Neural progenitor cell (in vitro differentiated cells): ENCODE measurements at regions not wholly inside any gene's neighbourhood (a gene's known extent, or its start where the extent isn't known, plus 50 kb on each side); places are given as distances from the start of the nearest gene placed in this dataset.
A peak's percentile ranks its signal among the peaks of the same experiment; 100 is the strongest.

Source experiments
- DNase-seq: peaks from one replicate; pipeline ENCODE4 v3.0.0-alpha.2; 2016; ENCODE audit warnings: low spot score
- H2AFZ ChIP-seq: fragments of 200-600 bp; sonication (generic); replicated peaks from 2 replicates; pipeline ENCODE4 v1.6.1; 2016; ENCODE audit warnings: antibody characterized with exemption
- H3F3A ChIP-seq: fragments of 200-600 bp; sonication (generic); 2 replicates; pipeline ENCODE4 v1.6.1; 2016; ENCODE audit warnings: antibody characterized with exemption, low read depth
- H3K27ac ChIP-seq: fragments of 200-600 bp; sonication (generic); 2 replicates; pipeline ENCODE4 v1.5.1; 2016; ENCODE audit warnings: mild to moderate bottlenecking
- H3K27me3 ChIP-seq: fragments of 200-600 bp; sonication (generic); 2 replicates; pipeline ENCODE4 v1.6.1; 2016; ENCODE audit warnings: mild to moderate bottlenecking, moderate library complexity
- H3K36me3 ChIP-seq: fragments of 200-600 bp; sonication (generic); 2 replicates; pipeline ENCODE4 v1.5.1; 2016
- H3K4me1 ChIP-seq: fragments of 200-600 bp; sonication (generic); 2 replicates; pipeline ENCODE4 v1.6.1; 2016; ENCODE audit warnings: mixed run types
- H3K4me2 ChIP-seq: fragments of 200-600 bp; sonication (generic); 2 replicates; pipeline ENCODE4 v1.6.1; 2016
- H3K4me3 ChIP-seq: fragments of 200-600 bp; sonication (generic); 2 replicates; pipeline ENCODE4 v1.5.1; 2016
- H3K79me2 ChIP-seq: fragments of 200-600 bp; sonication (generic); 2 replicates; pipeline ENCODE4 v1.6.1; 2016; ENCODE audit warnings: low read depth
- H3K9ac ChIP-seq: fragments of 200-600 bp; sonication (generic); 2 replicates; pipeline ENCODE4 v1.6.1; 2016
- H3K9me3 ChIP-seq: fragments of 200-600 bp; sonication (generic); 2 replicates; pipeline ENCODE4 v1.5.1; 2016; ENCODE audit warnings: low read depth
- H4K20me1 ChIP-seq: fragments of 200-600 bp; sonication (generic); 2 replicates; pipeline ENCODE4 v1.6.1; 2016; ENCODE audit warnings: low read depth
- H3K27ac Mint-ChIP-seq: 3 replicates; pipeline ENCODE4 v1.8.0; 2021; ENCODE audit warnings: mixed read lengths
- H3K27me3 Mint-ChIP-seq: 2 replicates; pipeline ENCODE4 v1.8.0; 2022; ENCODE audit warnings: low read depth, mild to moderate bottlenecking, inconsistent platforms, moderate library complexity, mixed read lengths; ENCODE audit not compliant: insufficient read depth
- H3K36me3 Mint-ChIP-seq: 3 replicates; pipeline ENCODE4 v1.8.0; 2021; ENCODE audit warnings: mixed read lengths
- H3K4me1 Mint-ChIP-seq: 3 replicates; pipeline ENCODE4 v1.8.0; 2021; ENCODE audit warnings: mixed read lengths
- H3K4me3 Mint-ChIP-seq: 3 replicates; pipeline ENCODE4 v1.8.0; 2021; ENCODE audit warnings: mild to moderate bottlenecking, moderate library complexity, mixed read lengths
- H3K9me3 Mint-ChIP-seq: 3 replicates; pipeline ENCODE4 v1.8.0; 2020; ENCODE audit warnings: mixed read lengths
- CTCF ChIP-seq: fragments of 200-600 bp; sonication (generic); IDR thresholded peaks from 2 replicates; pipeline ENCODE4 v1.5.1; 2017; ENCODE audit warnings: antibody characterized with exemption, mild to moderate bottlenecking
- EZH2 ChIP-seq: fragments of 200-600 bp; sonication (generic); IDR thresholded peaks from 2 replicates; pipeline ENCODE4 v1.6.1; 2017; ENCODE audit warnings: antibody characterized with exemption, mild to moderate bottlenecking, moderate library complexity
- EZH2phosphoT487 ChIP-seq: fragments of 200-600 bp; sonication (generic); IDR thresholded peaks from 2 replicates; pipeline ENCODE4 v1.6.1; 2017; ENCODE audit warnings: antibody characterized with exemption

GRCh38 chr15:95928822-95929221 lies 401.7 kb upstream of the NR2F2 start:
- no peak overlapping the region for H3K4me2 ChIP-seq
- H3K27ac Mint-ChIP-seq, result no peak overlapping the region

GRCh38 chr15:95929232-95929846 lies 401.2 kb upstream of the NR2F2 start:
- Mint-ChIP-seq H3K36me3 (peaks cover 6% of the 10 kb centered on the region), H3K27me3 (peaks cover 10% of the 10 kb centered on the region), H3K4me1 (peaks cover 16% of the 10 kb centered on the region), H3K27ac (peak overlapping the region; percentile 86), H3K4me3 (no peak overlapping the region), H3K9me3 (peaks cover 12% of the 10 kb centered on the region)
- H3K36me3 ChIP-seq, result no peaks in the 10 kb centered on the region
- peak overlapping the region; percentile 29 for H3K4me2 ChIP-seq
- no peaks in the 10 kb centered on the region for H3K27me3 ChIP-seq
- no peaks in the 10 kb centered on the region for H3F3A ChIP-seq
- peak overlapping the region; percentile 88 for H2AFZ ChIP-seq
- H3K4me1 ChIP-seq, result peaks cover 13% of the 10 kb centered on the region
- no peak overlapping the region for H3K4me3 ChIP-seq
- TF ChIP-seq EZH2, result no peak
- TF ChIP-seq EZH2phosphoT487, result no peak
- TF ChIP-seq CTCF, result no peak
- no peak overlapping the region for H3K27ac ChIP-seq
- H3K79me2 ChIP-seq, result no peaks in the 10 kb centered on the region
- no peak overlapping the region for H3K9ac ChIP-seq
- no peak for DNase-seq
- no peaks in the 10 kb centered on the region for H3K9me3 ChIP-seq
- no peaks in the 10 kb centered on the region for H4K20me1 ChIP-seq

More at GRCh38 chr15:95928822-95929221, 401.7 kb upstream of the NR2F2 start:
- no peak for DNase-seq
- Histone ChIP-seq H3F3A (no peaks in the 10 kb centered on the region), H3K4me1 (peaks cover 13% of the 10 kb centered on the region), H4K20me1 (no peaks in the 10 kb centered on the region), H3K27me3 (no peaks in the 10 kb centered on the region), H3K9me3 (no peaks in the 10 kb centered on the region), H2AFZ (no peak overlapping the region), H3K9ac (no peak overlapping the region), H3K27ac (no peak overlapping the region), H3K79me2 (no peaks in the 10 kb centered on the region), H3K4me3 (no peak overlapping the region), H3K36me3 (no peaks in the 10 kb centered on the region)
- peaks cover 7% of the 10 kb centered on the region for H3K9me3 Mint-ChIP-seq
- peaks cover 16% of the 10 kb centered on the region for H3K4me1 Mint-ChIP-seq
- peaks cover 5% of the 10 kb centered on the region for H3K27me3 Mint-ChIP-seq
- H3K4me3 Mint-ChIP-seq, result no peak overlapping the region
- peaks cover under 1% of the 10 kb centered on the region for H3K36me3 Mint-ChIP-seq
- TF ChIP-seq CTCF, result no peak
- TF ChIP-seq EZH2phosphoT487, result no peak
- TF ChIP-seq EZH2, result no peak

- DNase-seq, result no peak
- peak overlapping the region; percentile 5 for H3K27ac Mint-ChIP-seq
Measured at GRCh38 chr15:95930659-95931375, 399.7 kb upstream of the NR2F2 start.

More at GRCh38 chr15:95930659-95931375, 399.7 kb upstream of the NR2F2 start:
- H3K27me3 ChIP-seq, result no peaks in the 10 kb centered on the region
- Mint-ChIP-seq H3K9me3 (peaks cover 15% of the 10 kb centered on the region), H3K4me1 (peaks cover 16% of the 10 kb centered on the region), H3K27me3 (peaks cover 12% of the 10 kb centered on the region), H3K4me3 (no peak overlapping the region), H3K36me3 (peaks cover 8% of the 10 kb centered on the region)
- no peaks in the 10 kb centered on the region for H3K9me3 ChIP-seq
- H3K9ac ChIP-seq, result no peak overlapping the region
- no peaks in the 10 kb centered on the region for H3F3A ChIP-seq
- no peak for TF ChIP-seq EZH2
- TF ChIP-seq CTCF, result no peak
- TF ChIP-seq EZH2phosphoT487, result no peak
- H3K4me1 ChIP-seq, result peaks cover 13% of the 10 kb centered on the region
- H3K4me3 ChIP-seq, result no peak overlapping the region
- H4K20me1 ChIP-seq, result no peaks in the 10 kb centered on the region
- no peak overlapping the region for H3K27ac ChIP-seq
- H3K36me3 ChIP-seq, result no peaks in the 10 kb centered on the region
- no peaks in the 10 kb centered on the region for H3K79me2 ChIP-seq
- H2AFZ ChIP-seq, result no peak overlapping the region
- no peak overlapping the region for H3K4me2 ChIP-seq
